Nucleus accumbens (tissue), 56 donors: ENCODE measurements at regions not wholly inside any gene's neighbourhood (a gene's known extent, or its start where the extent isn't known, plus 50 kb on each side); places are given as distances from the start of the nearest gene placed in this dataset.

Experiments used
- DNase-seq, 56 donors: peaks; one replicate each; lab custom pipeline; 2025; lab: John Stamatoyannopoulos, UW

DNA sequence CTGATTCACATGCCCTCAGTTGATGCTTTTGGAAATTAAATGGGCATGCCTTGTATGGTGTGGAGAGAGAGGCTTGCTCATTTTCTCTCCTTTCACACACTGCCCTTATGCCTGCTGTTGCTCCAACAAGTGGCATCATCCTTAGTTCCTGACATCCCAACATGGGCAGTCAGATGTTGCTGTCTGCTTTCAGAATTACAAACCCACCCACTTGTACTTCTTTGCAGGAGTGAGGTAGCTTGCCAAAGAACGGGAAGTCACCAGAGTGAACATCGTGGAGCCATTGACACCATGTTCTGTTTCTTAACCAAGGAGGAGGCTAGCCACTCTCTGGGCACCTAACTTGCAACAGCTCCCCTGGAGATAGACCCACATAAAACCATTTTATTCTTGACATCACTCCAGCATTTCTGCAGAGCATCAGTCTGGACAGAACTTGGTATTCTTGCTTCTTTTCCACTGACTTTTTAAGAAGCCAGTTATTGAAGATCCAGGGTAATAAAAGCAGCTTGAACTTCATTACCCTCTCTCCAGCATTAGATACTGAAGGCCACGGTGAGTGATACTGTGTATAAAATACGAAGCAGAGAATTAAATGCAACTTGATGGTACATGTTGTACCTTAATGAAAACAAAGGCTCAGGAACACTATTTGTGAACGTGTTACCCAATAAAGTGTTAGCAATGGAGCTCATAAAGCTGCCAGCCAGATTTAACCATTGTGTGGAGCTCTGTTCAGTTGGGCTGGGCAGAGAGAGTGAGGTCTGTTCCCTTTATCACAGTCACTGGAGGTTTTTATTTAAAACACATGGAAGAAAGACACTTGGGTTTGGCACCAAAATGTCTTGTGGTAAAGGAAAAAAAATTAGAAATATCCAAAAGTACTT lies 195.8 kb upstream of the HABP2 start:
- DNase-seq, result no peak

DNA sequence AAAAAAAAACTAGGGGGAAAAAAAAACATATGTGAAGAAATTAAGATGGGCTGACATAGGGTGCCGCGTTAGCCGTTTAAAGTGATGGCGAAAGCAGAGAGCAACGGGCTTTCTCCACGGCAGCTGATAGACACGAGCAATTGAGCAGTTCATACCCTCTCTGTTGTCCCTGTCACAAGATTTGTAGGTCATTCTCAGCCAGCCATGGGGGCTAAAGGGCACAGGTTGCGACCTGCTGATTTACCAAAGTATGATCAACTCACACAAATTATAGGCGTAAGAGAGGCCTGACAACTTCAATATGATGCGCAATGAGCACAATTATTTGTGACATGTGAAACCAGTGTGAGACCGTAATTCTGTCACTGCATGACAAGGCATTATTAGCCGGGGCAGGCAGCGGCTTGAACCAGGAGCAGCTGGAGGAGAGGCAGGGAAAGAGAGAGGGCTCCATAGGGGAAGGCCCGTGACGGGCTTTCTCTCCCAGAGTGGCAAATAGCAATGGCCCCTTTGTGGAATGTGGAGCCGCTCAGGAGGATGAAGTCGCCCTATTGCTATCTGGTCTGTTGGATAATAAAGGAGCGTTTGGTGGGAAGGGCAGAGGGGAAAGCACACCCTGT lies 195.1 kb upstream of the HABP2 start:
- DNase-seq, result no peak

DNA sequence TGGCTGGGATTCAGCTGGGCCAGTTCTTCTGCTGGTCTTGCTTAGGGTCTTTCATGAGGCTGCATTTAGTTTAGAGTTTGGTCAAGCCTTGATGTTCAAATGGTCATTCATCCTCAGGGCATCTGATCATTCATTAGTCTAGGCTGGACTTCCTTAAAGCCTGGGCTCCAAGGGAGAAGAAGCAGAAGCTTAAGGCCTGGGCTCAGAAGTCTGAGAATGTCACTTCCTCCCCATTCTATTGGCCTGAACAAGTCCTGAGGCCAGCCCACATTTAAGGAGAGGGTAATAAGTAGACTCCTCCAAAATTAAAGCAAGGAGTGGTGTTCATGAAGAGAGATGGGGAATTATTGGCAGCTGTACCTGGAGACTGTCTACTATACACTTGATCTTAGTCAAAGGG lies 193.2 kb upstream of the HABP2 start:
- DNase-seq, result no peak

DNA sequence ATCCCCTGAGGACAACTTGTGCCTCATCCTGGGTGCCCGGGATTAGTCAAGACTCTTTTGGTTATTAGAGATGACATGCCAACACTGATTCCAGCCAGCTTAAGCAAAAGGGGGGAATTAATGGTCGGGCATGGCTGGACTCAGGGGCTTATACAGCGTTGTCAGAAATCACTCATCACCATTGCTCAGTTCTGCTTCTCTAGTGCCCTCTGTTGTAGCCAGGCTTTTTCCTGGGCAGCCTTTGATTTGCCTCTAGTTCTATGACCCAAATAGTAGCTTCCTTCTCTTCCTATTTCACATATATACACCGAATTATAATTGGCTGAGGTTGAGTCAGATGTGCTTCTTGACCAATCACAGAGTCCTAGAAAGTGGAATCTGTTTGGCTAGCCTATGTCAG lies 192.0 kb upstream of the HABP2 start:
- no peak for DNase-seq

DNA sequence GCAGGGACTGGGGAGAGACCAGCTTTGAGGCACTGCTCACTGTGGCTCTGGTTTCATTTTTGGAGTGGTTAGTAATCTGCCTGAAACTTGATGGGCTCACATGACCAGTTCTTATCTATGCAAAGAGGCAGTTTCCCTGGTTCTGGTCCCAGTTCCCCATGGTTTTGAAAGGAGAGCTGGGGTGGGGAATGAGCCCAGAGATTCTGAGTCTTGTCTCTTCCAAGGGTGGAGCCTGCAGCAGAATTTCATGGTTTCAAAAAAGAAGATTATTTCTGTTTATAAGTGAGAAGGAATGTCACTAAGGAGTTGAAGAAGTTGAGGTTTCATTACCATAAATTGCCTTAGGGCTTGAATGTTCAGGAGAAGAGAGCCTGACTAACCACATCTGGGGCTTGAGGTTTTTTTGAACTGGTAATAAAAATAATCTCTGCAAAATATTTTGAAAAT lies 190.2 kb upstream of the HABP2 start:
- DNase-seq, result no peak

DNA sequence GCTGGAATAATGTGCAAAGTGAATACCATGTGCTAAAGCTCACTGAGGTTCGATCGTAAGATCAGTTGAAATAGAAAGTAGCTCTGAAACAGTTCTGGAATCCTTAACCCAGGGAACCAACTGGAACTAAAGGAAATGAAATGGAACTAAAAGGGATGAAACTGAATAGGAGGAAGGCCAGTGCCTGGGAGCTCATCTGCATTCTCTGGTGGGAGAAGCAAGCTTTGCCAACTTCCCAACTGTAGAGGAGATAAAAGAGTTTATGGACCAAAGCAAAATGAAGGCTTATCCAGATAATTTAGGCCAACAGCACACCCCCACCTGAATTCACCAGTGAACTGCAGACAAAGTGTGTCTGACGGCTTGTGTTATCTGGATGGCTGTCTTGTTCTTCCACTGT lies 188.6 kb upstream of the HABP2 start:
- no peak for DNase-seq

DNA sequence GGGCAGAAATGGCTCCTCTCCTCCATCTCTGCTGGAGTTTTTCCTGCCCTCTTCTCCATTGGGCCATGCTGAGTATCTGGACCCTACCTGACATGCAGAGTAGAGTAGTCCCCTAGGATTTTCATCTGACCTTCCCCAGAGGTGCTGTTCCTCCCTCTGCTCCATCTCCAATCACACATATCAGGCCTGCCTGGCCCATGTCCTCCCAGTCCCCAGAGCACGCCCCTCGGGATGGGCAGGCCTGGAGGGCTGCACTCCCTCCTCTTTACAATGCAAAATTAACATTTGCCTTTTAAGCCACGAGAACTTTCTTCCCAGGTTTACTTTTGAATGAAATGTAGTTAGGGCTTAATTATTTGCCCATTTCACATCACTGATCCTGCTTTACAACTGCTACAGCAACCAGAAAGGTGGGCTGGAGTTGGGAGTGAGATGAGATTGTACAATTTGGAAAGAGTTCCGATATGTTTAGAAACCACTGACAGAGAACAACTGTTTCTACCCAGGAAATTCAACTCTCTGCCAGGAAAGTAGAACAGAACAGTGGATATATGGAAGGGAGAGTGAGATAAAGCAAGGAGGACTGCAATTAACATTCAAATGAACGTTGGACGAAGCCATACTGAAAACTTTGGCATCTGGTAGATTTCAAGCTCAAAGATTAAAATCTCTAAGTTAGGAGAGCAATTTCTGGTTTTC lies 184.0 kb upstream of the HABP2 start:
- DNase-seq, result no peak

DNA sequence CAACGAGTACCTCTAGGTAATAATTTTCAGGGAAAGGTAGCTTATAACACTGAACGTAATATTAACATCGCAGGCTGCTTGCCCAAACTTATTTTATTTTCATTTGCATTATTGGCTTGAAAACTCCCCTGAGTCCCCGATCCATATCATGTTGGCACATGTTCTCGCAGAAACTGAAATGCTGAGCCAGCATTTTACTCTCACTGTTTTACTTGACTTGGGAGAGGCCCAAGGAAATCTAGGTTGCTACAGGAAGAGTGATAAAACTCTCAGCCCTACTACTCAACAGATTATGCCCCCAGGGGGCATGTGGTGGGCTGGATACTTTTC lies 183.5 kb upstream of the HABP2 start:
- DNase-seq, result no peak

DNA sequence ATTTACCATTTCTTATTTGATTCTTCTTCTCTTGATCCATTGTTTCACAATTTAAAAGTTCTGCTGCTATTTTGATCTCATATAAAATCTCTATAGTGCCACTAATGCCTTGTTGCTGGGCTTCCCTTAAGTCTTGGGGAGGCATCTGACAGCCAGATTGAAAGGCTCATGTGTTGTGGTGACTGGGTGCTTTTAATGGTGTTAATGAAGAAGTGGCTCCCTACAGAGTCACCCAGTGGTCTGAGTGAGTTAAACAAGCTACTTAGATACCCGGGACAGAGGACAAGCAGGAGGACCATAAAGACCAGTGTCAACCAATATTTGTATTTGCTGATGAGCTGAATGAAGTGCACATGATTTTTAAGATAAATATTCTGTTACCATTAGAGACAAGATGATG lies 176.4 kb upstream of the HABP2 start:
- no peak for DNase-seq

DNA sequence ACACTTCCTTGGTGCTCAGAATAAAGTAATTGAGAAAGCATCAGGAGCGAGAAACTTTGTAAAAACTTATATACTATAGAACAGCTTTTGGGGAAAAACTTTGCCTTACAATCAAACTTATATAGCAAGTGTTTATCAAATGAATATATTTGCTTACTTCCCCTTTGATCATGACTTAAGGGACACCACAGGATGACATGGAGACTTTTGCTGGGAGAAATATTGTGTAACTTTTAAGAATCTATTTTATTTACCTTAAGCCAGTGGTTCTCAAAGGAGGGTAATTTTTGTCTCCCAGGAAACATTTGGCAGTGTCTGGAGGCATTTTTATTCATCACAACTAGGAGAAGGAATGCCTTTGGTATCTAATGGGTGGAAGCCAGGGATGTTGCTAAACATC lies 173.8 kb upstream of the HABP2 start:
- DNase-seq, result no peak

DNA sequence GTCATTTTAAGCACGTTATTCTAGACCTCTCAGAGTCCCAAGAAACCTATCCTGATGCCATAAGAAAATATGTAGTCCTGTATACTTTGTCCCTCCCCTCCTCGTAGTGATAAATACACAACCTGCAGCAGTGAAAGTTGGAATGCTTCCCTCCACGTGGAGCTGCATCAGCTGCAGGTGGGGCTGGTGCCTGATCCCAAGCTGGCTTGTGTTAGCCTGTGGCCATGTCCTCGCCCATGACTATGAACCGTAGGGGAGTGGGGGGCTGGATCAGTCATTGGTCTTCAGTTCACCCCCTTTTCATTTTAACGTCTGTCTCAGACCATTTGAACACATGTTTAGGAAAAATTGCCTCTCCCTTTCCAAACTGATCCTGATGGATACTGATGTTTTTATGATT lies 171.4 kb upstream of the HABP2 start:
- DNase-seq, result no peak

DNA sequence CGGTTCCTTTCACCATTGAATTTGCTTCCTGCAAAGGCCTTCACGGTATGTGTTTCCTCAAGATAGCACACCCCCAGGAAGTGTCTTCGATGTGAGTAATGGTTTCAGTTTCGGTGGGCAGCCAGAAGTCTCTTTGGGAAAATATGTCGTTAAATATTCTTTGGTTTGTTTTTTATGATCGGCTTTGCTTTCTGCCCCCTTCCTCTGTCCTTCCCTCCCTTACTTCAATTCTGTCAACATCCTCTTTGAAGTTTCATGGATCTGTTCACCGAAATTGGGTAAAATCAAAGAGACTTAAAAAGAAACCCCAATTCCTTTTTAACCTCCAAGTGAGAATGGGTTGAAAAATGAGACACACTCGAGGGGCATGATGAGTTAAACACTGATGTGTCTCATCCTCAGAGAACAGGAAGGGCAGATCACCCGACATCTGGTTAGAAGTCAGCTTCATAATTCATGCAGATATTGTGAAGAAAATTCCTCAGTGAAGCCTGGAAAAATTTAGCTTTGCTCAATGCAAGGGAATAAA lies 170.8 kb upstream of the HABP2 start:
- no peak for DNase-seq

DNA sequence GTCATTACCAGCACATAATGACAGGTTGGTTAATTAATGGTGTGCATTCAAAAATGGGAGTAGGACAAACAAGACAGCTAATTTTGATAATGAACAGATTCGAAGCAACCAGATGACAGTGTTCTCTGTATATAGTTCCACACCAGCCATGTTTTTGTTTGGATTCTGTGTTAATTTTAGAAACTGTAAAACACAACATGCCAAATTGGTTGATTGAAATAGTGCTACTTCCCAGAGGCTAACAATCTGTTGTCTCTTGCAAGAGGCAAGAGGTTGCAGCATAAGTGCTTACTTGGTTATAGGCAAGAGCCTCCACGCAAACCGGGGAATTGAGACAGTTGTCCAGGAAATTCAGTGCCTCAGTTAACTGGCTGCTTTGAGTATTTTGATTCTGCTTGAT lies 170.2 kb upstream of the HABP2 start:
- DNase-seq, result no peak

DNA sequence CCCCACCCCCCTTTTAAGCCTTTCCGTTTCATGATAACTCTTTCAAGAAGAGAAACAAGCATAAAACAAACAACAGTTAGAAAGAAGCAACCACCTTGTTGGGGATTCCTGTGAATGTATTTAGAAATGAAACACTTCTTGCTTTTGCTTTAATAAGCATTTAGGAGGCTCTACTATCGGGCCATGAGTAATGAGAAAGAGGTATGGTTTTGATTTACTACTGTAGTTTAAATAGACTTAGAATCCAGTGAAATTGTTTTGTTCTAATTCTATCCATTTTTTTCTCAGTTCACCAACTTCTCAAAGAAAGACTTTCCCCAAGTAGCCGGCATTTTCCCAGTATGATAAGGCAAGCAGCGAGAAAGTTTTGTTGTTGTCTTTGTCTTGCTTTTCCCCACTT lies 168.7 kb upstream of the HABP2 start:
- no peak for DNase-seq

DNA sequence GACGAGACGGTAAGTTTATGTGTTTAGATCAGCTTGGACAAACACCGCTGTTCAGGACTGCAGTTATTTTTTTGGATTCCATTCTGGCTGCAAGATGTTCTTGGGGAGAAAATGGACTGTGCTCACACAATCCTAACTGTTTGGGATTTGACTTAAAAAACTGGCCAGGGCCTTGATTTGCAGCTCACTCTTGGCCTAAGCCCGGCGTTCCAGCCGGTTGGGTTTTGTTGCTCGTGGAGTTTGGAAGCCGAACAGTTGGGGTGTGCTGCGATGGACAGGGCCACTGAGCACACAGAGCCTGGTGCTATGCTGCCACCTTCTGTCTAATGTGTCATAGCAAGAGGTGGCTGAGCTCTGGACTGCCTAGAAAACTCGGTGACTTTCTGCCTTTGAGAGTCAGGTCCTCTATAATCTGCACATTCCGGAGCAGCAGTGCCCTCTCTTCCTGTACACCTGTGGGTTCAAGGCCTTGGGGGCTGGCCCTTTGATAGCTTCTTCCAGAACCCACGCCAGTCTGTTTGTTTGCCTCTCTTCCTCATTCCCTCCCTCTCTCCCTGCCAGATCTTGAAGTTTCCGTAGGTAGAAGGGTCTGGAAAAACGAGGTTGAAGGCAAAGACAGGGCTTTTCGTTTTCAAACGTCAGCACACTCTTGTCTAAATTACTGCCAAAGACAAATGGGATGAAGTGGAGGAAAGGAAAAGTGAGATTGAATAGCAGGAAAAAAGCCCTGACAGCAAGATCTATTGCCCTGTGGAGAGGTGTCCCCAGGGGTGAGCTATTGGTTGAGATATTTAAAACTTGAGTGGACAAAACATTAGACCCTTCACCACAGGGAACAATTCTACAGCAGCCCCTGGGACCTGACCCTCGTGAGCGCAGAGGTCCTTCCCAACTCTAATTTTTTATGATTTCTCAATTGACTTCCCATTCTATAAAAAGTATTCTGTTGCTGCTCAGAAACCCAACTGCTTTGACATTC lies 167.5 kb upstream of the HABP2 start:
- peak; percentile 8 to 89 (median 70) for DNase-seq

DNA sequence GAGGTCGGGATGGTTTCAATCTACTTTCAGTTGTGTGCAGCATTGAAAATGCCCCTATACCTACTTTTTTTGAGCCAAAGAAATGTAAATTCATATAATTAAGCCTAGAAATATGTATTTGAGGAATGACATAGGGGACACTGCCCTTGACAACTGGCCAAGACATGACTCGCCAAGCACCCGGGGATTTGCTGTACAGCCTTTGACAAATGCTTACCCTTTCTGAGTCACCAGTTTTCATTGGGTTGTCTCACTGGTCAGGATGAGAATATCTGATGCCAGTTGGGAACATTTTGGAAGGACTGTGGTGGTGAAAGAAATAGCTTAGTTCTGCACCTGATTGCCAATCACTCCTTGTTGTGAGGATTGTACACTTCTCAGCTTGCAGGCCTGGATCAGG lies 166.8 kb upstream of the HABP2 start:
- no peak for DNase-seq

DNA sequence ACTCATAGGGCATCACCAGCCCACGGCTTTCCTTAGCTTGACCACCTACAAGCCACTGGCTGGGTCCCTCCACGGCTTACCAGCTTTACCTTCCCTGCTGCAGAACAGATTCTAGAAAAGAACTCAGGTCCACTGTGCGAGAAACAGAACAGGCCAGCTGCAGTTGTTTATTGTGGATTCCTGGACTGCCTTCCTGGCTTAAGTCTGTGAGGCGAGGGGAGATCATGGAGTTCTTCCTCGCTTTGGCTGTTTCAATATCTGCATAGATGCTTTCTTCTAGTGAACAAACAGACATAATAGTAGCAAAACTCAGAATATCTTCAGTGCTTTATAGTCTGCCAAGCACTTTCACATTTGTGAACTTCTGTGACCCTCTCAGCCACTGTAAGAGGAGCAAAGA lies 162.9 kb upstream of the HABP2 start:
- DNase-seq, result no peak

DNA sequence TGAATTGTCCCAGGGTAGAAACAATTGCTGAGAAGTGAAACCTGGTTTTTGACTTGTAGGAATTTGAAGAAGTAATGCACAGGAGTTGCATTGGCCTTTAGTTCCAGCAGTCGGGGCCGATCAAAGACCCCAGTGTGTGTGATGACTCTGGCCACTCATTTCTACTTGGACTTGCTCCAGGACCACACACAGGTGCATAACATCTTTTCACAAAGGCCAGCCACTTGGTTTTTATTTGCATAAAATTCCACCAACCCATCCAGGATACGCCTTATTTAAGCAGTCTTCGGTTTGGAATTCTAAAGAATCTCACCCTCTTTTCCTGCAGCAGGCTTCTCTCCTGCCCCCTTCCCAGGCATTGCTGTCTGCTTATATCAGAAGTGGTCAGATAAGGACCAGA lies 162.0 kb upstream of the HABP2 start:
- no peak for DNase-seq

DNA sequence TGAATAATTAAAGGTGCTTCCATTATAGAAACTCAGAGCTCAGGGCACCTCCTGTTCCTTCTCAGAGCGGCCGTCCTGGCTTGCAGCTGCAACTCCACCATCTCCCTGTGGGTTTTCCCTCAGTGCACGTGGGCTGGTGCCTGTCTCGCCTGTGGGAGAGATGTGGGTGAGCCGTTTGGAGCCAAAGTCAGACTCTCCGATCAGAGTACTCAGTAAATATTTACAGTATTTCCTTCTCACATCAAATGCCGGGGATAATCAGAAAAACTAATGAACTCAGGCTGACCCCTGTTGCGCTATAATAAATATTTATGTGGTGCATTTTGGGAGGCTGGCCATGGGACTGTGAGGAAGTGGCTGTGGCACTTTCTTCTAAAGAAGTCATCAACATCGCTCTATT lies 155.8 kb upstream of the HABP2 start:
- no peak for DNase-seq

DNA sequence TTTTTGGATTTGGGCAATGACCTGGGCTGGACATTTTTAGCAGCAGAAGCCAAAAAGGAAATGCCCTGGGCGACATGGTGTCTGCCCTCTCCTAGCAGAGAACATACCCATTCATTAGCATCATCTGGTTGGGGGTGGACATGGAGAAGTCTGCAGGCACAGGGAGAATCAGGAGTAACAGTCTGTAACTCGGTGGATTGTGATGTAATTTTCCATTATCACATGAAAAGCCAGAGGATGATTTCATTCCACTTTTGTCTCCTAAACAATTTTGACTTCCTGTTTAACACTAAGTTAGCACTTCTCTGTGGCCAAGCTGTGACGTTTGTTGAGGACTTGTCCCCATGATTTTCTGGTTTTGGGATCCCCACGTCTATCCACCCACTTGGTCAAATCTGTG lies 153.8 kb upstream of the HABP2 start:
- no peak for DNase-seq
